ENCODE measurements at regions not wholly inside any gene's neighbourhood (a gene's known extent, or its start where the extent isn't known, plus 50 kb on each side); places are given as distances from the start of the nearest gene placed in this dataset.
"Not testable (repeated sequence)": the region's sequence is repeated elsewhere in the genome, so short reads cannot be mapped to it uniquely, and the experiment has no call there.

DNA sequence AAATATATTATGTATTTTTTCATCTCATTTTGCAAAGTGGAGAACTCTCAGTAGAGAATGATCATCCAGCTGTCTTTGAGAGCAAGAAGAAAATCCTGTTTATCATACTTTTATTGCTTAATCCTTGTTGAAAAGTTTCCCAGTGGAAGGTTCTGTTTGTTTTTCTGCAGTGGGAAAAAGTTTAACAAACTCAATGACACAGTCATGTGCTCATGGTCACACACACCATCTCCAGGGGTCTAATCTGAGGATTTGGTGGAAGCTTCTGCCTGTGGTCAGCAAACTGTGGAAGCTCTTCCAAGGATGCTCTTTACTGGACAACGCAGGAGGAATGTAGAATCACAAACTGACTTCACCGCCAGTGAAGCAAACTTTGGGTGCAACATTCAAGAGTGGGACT is 1003.9 kb downstream of the SORCS3 start:
- DNase-seq (ENCODE audit: low read depth in 2 of 2): no peak

DNA sequence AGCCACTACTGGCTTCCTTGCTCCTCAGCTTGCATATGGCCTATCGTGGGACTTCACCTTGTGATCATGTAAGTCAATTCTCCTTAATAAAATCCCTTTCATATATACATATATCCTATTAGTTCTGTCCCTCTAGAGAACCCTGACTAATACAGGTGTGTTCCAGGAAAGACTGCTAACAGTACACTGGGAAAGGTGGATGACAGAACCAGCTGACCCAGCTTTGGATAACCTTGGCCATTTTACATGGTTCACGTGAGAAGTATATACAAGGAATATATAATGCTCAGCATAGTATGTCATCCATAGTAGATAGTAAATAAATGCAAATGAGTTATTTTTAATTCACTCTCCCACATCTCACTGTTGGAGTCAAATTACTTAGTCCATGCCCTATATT is 1003.5 kb downstream of the SORCS3 start:
- no peak for DNase-seq (ENCODE audit: low read depth in 2 of 2)

DNA sequence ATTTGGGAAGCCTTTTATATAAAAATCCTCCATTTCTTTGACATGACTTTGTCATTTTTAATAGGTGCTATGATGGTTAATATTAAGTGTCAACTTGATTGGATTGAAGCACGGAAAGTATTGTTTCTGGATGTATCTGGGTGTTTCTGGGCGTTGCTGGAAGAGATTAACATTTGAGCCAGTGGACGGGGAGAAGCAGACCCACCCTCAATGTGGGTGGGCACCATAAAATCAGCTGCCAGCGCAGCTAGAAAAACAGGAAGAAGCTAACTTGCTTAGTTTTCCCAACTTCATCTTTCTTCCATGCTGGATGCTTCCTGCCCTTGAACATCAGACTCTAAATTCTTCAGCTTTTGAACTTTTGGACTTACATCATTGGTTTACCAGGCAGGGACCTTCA is 1003.0 kb downstream of the SORCS3 start:
- no peak for DNase-seq (ENCODE audit: low read depth in 2 of 2)

DNA sequence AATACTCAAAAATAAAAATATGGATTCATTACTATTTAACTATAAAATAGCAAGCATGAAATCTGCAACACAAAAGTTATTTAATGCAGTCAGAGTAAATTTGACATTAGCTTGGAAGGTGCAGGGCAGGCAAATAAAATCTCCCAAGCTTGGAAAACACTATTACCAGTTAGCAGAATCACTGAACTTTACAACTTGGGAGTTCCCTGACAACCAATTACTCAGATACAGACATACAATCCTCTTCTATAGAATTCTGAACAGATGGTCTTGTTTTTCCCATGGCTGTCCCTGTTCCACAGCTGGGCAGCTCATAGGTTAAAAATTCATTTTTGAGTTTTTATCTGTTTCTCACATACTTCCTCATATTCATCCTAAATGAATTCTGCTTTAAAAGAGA is 1002.6 kb downstream of the SORCS3 start:
- no peak for DNase-seq (ENCODE audit: low read depth in 2 of 2)

DNA sequence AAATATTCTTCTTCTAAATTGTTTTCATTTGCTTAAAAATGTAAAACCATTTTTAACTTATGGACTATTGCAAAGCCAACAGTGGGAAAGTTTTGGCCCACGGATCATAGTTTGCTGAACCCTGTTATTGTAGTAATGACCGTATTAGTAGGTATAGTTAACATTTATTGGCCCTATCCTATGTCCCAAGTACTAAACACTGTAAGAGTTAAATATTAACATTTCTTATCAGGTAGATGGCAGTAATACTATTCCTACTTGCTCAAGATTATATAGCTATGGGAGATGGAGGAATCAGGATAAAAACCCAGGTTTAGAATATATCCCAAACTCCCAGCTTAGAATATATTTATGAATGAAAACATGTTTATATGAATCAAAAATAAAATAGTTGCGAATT is 993.2 kb downstream of the SORCS3 start:
- DNase-seq (ENCODE audit: low read depth in 2 of 2): no peak

DNA sequence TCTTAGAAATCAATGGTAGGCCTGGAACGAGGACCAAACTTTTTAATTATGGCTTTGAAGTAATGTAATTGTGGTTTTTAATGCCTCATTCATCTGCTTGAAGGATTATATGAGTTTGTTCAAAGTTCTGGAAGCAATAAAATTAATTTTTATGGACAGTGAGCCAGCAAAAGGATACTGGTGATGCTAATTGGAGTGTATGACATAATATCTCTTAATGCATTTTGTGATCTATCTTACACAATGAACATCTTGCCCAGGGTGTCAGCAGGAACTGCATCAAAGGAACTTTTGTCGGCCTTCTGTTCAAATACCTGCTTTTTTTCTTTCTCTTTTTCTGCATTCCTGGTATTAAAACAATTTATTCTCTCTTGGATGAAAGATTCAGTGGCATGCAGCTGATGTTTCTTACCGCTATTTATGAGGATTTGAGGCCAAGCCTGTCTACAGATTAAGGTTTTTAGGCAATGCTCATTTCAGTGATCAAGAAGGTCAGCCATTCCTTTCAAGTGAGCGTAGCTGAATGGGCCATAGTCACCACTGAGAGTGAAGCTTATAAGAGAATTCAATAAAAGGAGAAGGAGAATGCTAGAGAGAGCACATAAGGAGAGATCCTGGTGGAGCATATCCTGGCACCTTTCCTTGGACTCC is 974.8 kb downstream of the SORCS3 start:
- no peak for DNase-seq (ENCODE audit: low read depth in 2 of 2)

DNA sequence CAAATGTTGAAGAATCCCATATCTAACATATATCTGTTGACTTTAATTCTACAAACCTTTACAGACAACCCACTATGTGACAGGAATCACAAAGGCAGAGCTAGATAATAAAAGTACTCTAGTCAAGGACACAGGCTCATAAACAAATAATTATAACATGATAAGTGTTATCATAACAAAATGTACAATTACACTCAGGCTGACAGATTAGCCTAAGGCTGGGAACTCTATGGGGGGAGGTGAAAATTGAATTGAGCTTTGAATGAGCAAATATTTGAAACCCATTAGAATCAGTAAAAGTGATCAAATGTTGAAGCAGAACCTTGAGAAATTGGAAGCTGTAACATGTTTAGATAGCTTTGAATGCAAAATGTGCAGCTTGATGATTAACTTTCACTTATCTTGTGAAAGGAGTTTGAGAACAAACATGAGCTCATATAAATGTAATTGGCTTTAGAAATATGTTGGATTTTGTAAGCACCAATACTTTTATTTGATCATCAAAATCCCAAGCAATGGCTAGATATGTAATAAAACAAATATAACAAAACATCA is 970.2 kb downstream of the SORCS3 start:
- no peak for DNase-seq (ENCODE audit: low read depth in 2 of 2)

DNA sequence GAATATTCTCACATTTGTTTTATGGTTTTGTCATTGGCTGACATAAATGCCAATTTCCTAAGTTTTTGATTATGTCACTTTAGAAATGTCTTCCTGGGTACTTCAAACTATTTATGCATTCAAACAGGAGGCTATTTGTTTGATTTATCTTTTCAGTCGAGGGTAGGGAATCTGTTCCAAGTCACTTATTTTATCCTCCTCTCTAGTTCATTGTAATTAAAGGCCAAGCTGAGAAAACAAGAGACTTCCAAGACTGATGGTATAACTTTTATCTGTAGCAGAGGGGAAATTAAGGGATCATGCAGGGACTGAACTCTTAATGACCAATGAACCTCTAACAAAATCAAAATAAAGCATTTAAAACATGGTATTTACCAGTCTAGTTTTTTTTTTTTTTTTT is 968.4 kb downstream of the SORCS3 start:
- no peak for DNase-seq (ENCODE audit: low read depth in 2 of 2)

DNA sequence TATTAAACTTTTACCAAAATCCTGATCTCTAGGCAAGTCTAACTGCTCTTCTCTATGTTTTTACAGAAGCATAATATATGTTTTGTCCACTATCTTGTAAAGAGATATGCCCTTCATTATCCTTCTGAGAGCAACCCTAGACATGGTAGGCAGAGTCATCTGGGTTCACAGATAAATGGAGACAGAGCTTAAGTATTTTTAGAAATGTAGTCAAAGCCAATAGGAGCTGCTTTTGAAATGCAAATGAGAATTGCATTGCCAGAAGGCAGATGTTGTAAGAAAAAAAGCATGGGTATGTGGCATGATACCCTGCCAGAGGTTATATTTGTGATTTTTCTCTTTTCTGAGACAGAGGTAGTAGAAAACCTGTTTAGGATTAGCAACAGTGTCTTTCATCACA is 964.8 kb downstream of the SORCS3 start:
- no peak for DNase-seq (ENCODE audit: low read depth in 2 of 2)

DNA sequence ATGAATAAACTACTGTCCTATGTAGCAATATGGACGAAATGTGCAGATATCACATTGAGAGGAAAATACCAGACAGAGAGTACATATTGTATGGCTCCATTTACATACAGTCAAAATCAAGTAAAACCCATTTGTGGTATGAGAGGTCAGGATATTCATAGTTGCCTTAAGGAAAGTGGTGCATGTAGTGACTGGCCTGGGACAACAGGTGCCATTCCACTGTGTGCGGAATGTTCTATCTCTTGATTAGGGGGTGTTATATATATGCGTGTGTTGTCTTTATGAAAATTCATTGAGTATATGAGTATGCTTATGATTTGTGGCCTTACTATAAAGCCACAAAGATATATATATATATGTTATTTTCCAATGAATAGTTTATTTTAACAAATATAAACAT is 964.0 kb downstream of the SORCS3 start:
- no peak for DNase-seq (ENCODE audit: low read depth in 2 of 2)

DNA sequence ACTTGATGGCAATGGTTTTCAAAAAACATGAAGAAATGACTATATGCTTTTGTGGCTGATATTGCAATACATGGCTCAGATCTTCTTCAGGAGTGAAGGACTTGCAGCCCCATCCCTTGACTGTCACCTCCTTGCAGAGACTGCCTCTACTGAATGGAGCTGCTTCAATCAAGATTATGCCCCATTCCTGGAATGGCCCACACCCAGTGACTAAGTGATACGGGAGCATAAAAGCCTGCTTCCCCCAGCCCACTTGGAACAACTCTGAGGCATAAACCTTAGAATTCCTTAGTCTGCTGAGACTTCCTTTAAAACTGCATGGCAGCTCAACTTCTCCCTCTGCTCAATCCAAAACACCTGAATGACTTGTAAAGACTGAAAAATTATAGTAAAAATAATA is 957.1 kb downstream of the SORCS3 start:
- no peak for DNase-seq (ENCODE audit: low read depth in 2 of 2)

DNA sequence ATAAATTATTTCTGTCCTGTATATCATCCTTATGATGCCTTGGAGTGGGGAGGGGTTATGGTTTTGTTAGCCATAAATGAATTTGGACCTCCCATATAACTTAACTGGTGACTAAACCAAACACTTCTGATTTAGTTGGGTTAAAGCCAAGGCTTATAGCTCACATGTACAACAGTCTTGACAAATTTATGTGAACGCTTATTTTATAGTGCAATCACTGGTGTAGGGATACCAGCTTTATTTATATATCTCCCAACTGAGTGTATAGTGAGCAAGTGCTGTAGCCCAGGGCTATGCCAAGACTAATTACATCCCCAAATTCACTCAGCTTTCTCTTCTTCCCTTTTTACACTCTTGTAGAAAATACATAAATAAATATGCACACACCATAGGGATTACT is 956.2 kb downstream of the SORCS3 start:
- no peak for DNase-seq (ENCODE audit: low read depth in 2 of 2)

DNA sequence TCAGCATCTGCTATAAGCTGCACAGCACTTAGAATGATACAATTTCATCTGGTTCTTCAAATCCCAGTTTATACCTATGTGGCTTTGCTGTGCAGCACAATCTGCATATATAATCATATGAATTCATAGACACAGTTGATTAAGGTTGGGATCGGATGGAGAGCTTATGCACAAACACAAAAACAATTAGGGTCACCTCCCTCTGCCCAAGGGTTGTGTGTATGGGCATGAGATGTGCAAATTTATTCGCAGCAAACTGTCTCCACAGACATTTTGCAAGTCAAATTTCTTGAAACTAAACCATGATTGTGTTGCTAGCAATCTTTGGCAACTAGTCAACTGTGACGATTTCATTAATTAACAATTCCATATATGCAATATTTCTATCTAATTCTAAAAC is 955.7 kb downstream of the SORCS3 start:
- DNase-seq (ENCODE audit: low read depth in 2 of 2): no peak

DNA sequence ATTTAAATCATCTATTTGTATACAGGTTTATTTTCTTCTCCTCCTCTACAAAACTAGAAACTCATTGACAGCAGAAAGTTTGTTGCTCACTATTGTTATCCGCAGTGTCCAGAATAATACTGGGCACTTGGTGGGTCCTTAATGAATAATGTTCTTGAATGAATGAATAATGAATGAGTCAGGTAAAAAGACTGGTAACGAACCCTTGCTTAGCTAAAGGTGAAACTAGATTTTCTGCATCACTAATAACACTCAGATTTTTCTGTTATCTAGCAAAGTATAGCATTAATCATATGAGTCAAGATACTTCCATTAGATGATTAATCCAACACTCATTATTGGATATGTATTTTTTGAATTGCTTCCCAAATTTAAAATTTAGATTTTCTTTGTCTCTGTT is 953.2 kb downstream of the SORCS3 start:
- DNase-seq (ENCODE audit: low read depth in 2 of 2): no peak

DNA sequence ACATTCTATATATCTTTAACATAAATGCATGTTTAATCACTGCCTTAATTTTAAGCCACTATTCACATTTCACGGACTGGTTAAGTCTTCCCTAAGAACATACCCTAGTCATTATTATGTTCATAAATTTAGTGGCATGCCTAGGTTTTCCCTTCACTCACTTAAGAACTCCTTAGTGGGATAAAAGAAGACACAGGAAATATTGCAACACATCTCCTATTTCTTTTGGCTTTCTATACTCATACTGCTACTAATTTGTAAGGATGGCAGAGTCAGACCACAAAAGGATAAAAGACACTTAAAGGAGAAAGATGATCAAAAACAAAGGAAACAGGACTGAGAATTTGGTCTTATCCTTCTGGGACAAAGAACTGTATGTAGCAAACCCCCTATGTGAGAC is 951.4 kb downstream of the SORCS3 start:
- no peak for DNase-seq (ENCODE audit: low read depth in 2 of 2)

DNA sequence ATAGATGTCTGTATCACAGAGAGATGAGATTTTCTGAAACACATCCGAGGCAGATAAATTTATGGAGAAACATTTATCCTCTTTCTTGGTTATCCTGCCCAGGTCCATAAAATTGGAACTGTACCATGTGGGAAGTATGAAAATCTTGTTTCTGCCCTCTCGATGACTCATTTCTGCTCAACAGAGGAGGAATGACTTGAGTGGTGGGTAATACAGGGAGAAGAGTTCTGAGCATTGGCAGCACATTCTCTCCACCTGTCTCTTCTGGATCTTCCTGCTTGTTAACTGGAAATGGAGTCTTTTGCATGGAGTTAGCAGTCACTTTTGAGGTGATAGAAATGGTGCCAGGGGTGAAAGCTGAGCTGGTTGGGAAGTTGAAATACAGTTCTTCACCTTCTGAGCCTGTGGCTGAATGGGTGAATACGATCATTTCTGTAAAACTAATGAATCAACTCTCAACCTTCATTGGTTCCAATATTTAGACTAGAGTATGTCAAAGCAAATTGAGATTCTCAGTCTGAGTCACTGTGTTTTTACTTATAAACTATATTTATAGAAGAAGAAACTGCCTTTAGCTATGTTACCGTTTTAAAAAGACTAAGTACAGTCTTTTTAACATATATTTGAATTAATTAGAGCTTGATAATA is 945.5 kb downstream of the SORCS3 start:
- DNase-seq (ENCODE audit: low read depth in 2 of 2): no peak

DNA sequence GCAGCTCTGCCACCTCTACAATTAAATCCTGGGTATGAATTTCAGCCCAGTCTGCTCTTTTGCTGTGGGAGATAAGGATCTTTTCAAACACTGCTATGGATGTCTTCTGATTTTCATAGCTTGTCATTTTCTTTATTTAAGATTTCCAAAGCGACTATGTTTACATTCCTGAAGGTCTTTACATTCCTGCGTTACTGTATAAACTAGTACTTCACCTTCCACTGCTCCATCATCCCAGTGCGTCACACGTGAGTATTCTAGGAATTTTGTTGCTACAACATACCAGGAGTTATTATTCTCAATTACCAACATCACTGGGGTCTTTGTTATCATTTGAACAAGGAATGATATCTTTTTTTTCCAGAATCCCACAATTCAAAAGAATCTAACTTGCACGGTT is 944.7 kb downstream of the SORCS3 start:
- DNase-seq (ENCODE audit: low read depth in 2 of 2): no peak

DNA sequence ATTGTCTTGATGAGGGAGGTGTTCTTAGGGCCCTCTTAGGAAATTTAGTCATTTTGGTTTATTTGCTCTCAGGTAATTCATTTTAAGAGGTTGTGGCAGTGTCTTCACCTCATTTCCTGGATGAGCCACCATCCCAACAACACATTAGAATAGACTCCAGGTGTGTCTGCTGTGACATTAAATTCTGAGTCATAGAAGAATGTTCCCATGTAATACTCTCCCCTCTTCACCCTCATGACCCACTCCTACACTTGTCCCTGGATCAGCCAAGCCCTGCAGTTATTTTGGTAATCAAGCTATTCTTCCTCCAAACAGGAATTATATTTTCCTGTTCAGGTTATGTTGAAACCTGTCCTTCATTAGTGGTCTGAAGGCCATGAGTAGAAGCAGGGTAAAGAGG is 944.1 kb downstream of the SORCS3 start:
- DNase-seq (ENCODE audit: low read depth in 2 of 2): no peak

DNA sequence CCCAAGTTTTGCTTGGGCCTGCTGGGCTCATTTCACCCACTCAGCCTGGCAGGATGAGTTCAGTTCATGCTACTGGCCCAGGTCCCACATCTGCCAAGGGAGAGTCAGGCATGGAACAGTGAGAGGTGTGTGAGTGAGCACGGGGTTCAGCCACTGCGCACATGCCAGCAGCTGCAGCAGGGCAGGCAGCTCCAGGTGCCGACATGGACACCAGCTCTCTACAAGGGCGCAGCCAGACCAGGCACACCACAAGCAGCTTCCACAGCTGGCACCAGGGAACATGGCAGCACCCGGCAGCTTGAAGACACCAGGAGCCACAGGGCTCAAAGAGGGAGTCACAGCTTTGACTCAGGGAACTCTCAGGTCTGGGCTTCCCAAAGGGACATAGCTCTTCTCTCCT is 938.0 kb downstream of the SORCS3 start:
- no peak for DNase-seq (ENCODE audit: low read depth in 2 of 2)

DNA sequence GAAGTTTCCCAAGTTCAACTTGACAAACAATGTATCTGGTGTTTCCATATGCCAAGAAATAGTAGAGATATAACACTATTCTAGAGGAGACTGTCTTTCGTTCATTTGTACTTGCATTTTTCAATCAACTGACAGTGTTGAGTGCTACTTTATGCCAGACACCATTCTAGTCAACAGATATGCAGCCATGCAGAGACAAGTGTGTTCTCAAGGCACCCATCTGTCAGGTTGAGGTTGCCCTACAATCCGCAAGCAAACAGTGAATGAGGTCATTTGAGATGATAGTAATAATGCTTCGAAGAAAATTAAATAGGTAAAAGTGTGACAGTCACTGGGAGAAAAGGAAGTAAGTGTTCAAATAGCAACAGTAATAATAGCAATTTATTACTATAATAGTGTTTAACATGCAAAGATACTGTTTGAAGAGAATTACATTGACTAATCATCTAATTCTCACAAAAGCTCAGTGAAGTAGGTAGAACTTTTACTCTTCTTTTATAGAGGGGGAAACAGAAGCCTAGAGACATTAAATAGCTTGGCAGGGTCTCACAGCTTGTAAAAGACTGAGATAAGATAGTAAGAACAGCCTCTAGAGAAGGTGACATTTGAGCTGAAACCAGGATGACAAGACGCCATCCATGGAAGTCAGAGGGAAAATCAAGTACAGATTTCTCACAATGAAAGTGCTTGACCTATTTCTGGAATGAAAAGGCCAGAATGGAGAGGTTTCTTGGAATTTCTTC is 936.9 kb downstream of the SORCS3 start:
- no peak for DNase-seq (ENCODE audit: low read depth in 2 of 2)

DNA sequence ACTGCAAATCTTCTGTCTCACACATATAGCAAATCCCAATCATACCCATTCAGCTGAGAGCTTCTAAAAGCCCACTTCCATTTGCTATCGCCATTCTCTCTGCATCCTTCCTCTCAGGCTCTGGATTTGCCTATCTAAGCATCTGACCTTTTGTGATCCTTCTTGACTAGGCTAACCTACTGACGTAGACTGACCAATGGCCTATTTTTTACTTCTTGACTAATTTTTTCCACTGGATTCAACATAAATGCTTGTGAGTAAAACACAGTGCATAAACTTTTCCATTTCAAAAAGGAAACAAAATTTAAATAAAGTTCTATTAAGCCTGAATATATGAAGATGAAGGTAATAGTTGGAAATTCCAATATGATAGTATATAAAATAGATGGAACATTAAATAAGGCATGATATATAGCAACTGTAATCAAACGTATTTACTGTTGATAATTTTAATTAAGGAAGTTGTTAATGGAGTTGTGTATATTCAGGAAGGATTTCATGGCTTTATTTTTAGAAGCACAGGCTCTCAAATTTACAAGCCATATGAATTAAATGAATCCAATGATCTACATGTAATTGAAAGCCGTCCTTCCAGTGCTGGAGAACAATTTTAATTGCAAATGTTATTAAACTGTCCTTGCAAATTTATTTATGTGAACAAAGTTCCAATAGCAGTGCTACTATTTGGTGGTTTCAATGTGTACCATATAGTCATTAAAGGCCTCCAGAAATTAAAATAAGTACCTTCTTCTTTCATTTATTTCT is 918.4 kb downstream of the SORCS3 start:
- no peak for DNase-seq (ENCODE audit: low read depth in 2 of 2)

DNA sequence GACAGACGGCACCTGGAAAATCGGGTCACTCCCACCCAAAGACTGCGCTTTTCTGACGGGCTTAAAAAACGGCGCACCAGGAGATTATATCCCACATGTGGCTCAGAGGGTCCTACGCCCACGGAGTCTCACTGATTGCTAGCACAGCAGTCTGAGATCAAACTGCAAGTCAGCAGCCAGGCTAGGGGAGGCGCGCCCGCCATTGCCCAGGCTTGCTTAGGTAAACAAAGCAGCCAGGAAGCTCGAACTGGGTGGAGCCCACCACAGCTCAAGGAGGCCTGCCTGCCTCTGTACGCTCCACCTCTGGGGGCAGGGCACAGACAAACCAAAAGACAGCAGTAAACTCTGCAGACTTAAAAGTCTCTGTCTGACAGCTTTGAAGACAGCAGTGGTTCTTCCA is 909.4 kb downstream of the SORCS3 start:
- not testable (repeated sequence) for DNase-seq (ENCODE audit: low read depth in 2 of 2)
